ENCODE measurements at regions not wholly inside any gene's neighbourhood (a gene's known extent, or its start where the extent isn't known, plus 50 kb on each side); places are given as distances from the start of the nearest gene placed in this dataset.

DNA sequence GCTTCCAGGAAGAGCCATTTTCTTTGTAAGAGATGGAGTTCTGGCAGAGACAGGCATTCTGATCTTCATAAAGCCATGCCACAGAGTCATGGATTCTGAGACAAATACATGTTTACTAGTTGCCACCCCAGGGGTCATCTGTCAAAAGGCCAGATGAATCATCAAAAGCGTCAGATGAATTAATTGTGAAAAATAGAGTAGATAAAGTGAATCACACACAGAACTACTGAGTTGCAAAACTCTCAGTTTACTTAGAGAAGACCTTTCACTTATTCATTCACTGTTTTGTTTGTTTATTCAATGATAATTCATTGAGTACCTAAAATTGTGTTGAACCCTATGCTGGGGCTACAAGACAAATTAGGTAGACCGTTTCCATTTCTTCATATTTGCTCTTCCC, 157.7 kb upstream of the SERPINE2 start:
- TF ChIP-seq, protein P1, sequence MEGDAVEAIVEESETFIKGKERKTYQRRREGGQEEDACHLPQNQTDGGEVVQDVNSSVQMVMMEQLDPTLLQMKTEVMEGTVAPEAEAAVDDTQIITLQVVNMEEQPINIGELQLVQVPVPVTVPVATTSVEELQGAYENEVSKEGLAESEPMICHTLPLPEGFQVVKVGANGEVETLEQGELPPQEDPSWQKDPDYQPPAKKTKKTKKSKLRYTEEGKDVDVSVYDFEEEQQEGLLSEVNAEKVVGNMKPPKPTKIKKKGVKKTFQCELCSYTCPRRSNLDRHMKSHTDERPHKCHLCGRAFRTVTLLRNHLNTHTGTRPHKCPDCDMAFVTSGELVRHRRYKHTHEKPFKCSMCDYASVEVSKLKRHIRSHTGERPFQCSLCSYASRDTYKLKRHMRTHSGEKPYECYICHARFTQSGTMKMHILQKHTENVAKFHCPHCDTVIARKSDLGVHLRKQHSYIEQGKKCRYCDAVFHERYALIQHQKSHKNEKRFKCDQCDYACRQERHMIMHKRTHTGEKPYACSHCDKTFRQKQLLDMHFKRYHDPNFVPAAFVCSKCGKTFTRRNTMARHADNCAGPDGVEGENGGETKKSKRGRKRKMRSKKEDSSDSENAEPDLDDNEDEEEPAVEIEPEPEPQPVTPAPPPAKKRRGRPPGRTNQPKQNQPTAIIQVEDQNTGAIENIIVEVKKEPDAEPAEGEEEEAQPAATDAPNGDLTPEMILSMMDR (IDR thresholded peaks at IDR 0.05; ENCODE audit: low read length), result no peak
- TF ChIP-seq EZH2 (IDR thresholded peaks at IDR 0.05; ENCODE audit: borderline replicate concordance, low read length), result no peak

All from OCI-LY1 (cell line).